GM12865 (cell line): ENCODE measurements at regions not wholly inside any gene's neighbourhood (a gene's known extent, or its start where the extent isn't known, plus 50 kb on each side); places are given as distances from the start of the nearest gene placed in this dataset.

ENCODE experiments used
- DNase-seq: peaks from one replicate; pipeline ENCODE4 v3.0.0; 2010; ENCODE audit warnings: low read depth
- H3K4me3 ChIP-seq: 2 replicates; pipeline ENCODE4 v1.5.1; 2011; ENCODE audit warnings: mild to moderate bottlenecking, low read depth, low read length, control low read depth
- TF ChIP-seq, protein P1 (sequence below): IDR thresholded peaks from 2 replicates; pipeline ENCODE4 v1.5.1; 2011; ENCODE audit warnings: low read length, control low read depth, low read depth, inconsistent platforms; ENCODE audit not compliant: insufficient read depth; ENCODE audit errors: missing control alignments

DNA sequence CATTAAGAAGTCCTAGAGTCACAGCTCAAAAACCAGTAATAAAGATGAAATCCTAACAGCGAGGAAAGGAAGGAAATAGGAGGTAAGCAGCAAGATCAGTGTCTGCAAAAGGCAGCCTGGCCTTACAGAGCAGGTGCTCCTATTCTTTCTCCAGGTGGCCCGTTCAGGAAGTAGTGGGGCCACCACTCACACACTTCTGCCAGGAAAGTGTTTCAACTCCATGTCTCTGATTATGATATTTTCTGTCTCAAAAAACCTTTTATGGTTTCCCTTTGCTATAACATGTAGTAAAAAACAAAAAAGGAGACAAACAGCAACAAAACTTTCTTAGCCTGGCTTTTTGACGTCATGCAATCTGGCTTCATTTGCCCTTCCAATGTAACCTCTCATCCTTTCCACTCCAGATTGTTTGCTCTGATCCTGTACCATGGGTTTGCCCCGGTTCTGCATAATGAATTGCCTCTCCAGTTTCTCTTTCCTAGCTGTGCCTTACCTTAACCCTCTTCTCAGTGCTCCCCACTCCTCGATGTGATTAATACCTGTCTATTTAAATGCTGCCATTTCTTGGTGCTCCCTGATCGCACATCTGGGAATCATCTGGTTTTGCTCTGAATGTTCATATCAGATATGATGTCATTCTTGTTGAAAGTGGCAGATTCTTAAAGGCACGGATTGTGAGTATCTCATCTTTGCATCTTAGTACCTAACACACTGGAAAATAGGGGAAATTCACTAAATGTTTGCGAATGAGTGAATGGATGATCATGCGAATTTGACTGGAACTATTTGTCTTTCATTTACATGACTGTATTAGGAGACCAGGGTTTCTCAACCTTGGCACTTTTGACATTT lies 50.6 kb upstream of the PTPRM start:
- no peak for DNase-seq
- no peak overlapping the region for H3K4me3 ChIP-seq
- TF ChIP-seq, protein P1, sequence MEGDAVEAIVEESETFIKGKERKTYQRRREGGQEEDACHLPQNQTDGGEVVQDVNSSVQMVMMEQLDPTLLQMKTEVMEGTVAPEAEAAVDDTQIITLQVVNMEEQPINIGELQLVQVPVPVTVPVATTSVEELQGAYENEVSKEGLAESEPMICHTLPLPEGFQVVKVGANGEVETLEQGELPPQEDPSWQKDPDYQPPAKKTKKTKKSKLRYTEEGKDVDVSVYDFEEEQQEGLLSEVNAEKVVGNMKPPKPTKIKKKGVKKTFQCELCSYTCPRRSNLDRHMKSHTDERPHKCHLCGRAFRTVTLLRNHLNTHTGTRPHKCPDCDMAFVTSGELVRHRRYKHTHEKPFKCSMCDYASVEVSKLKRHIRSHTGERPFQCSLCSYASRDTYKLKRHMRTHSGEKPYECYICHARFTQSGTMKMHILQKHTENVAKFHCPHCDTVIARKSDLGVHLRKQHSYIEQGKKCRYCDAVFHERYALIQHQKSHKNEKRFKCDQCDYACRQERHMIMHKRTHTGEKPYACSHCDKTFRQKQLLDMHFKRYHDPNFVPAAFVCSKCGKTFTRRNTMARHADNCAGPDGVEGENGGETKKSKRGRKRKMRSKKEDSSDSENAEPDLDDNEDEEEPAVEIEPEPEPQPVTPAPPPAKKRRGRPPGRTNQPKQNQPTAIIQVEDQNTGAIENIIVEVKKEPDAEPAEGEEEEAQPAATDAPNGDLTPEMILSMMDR = no peak
